SK-N-SH (cell line): ENCODE measurements at regions not wholly inside any gene's neighbourhood (a gene's known extent, or its start where the extent isn't known, plus 50 kb on each side); places are given as distances from the start of the nearest gene placed in this dataset.

ENCODE experiments used
- CTCF ChIA-PET: fragments of 300-600, 350-600 bp; formaldehyde crosslinking; extraction: SDS; loops from one replicate; lab custom pipeline; 2021; lab: Yijun Ruan, JAX
- POLR2A ChIA-PET: fragments of 350-600 bp; sonication (Branson Sonifier 250); formaldehyde crosslinking; extraction: SDS; loops from one replicate; lab custom pipeline; 2020; ENCODE audit warnings: antibody characterized with exemption, inconsistent platforms; lab: Yijun Ruan, JAX
- DNase-seq: peaks from one replicate; pipeline ENCODE4 v3.0.0; 2012
- H2AFZ ChIP-seq: fragments of 200-600 bp; sonication (generic); 2 replicates; pipeline ENCODE4 v1.8.1; 2016; ENCODE audit warnings: antibody characterized with exemption, mild to moderate bottlenecking, low read depth
- H3F3A ChIP-seq: fragments of 200-600 bp; sonication (generic); replicated peaks from 2 replicates; pipeline ENCODE3; 2016; ENCODE audit warnings: antibody characterized with exemption, mild to moderate bottlenecking; ENCODE audit not compliant: insufficient read depth
- H3K27ac ChIP-seq, 2 experiments: fragments of 200-500 bp in 1 of 2; fragments of 200-600 bp in 1 of 2; sonication (Bioruptor generic) in 1 of 2; sonication (generic), shearing (Covaris generic) in 1 of 2; 2 replicates each; pipeline versions ENCODE4 v1.5.1 to v1.6.1; 2014 to 2016; ENCODE audit warnings: low read depth in 2 of 2, inconsistent platforms in 1 of 2, low read length in 1 of 2, mild to moderate bottlenecking in 1 of 2, mixed read lengths in 1 of 2
- H3K27me3 ChIP-seq: fragments of 200-600 bp; sonication (generic), shearing (Covaris generic); 2 replicates; pipeline ENCODE4 v1.6.1; 2016; ENCODE audit warnings: mixed run types; ENCODE audit not compliant: insufficient read depth
- H3K36me3 ChIP-seq, 2 experiments: fragments of 200-500 bp in 1 of 2; fragments of 200-600 bp in 1 of 2; sonication (Bioruptor generic) in 1 of 2; sonication (generic) in 1 of 2; replicated peaks in 1 of 2; 2 replicates each; pipeline versions ENCODE3 to v1.5.1; 2014 to 2016; ENCODE audit warnings: low read length in 1 of 2, mild to moderate bottlenecking in 1 of 2; ENCODE audit not compliant: insufficient read depth in 2 of 2, control insufficient read depth in 1 of 2
- H3K4me1 ChIP-seq, 2 experiments: fragments of 200-500 bp in 1 of 2; fragments of 200-600 bp in 1 of 2; sonication (Bioruptor generic) in 1 of 2; sonication (generic), shearing (Covaris generic) in 1 of 2; 2 replicates each; pipeline versions ENCODE4 v1.5.1 to v1.6.1; 2014 to 2016; ENCODE audit warnings: low read depth in 1 of 2, low read length in 1 of 2, mixed run types in 1 of 2; ENCODE audit not compliant: insufficient read depth in 2 of 2, control insufficient read depth in 1 of 2
- H3K4me2 ChIP-seq: fragments of 200-600 bp; sonication (generic), shearing (Covaris generic); 2 replicates; pipeline ENCODE4 v1.6.1; 2017; ENCODE audit warnings: mixed run types
- H3K4me3 ChIP-seq, 2 experiments: fragments of 200-500 bp in 1 of 2; fragments of 200-600 bp in 1 of 2; sonication (Bioruptor generic) in 1 of 2; sonication (generic), shearing (Covaris generic) in 1 of 2; 2 replicates each; pipeline versions ENCODE4 v1.5.1 to v1.8.1; 2014 to 2016; ENCODE audit warnings: low read depth in 2 of 2, inconsistent platforms in 1 of 2, low read length in 1 of 2, mild to moderate bottlenecking in 1 of 2, mixed read lengths in 1 of 2, moderate library complexity in 1 of 2
- H3K79me2 ChIP-seq: fragments of 200-600 bp; sonication (generic); 2 replicates; pipeline ENCODE4 v1.8.1; 2017; ENCODE audit warnings: mild to moderate bottlenecking; ENCODE audit not compliant: insufficient read depth
- H3K9ac ChIP-seq: fragments of 200-600 bp; sonication (generic); 2 replicates; pipeline ENCODE4 v1.6.1; 2017; ENCODE audit warnings: mixed run types
- H3K9me2 ChIP-seq: fragments of 200-600 bp; sonication (generic); 2 replicates; pipeline ENCODE4 v1.6.1; 2017; ENCODE audit warnings: mixed run types
- H3K9me3 ChIP-seq: fragments of 200-600 bp; sonication (generic); 2 replicates; pipeline ENCODE4 v1.6.1; 2017; ENCODE audit warnings: mixed run types, mild to moderate bottlenecking, moderate library complexity
- H4K20me1 ChIP-seq: fragments of 200-600 bp; sonication (generic); 2 replicates; pipeline ENCODE4 v1.6.1; 2017; ENCODE audit warnings: mild to moderate bottlenecking, mixed run types; ENCODE audit not compliant: insufficient read depth
- CHD2 ChIP-seq: fragments of 150-350 bp; IDR thresholded peaks from 2 replicates; pipeline ENCODE4 v1.6.1; 2018; ENCODE audit warnings: low read length; ENCODE audit not compliant: partially characterized antibody
- ELF1 ChIP-seq: IDR thresholded peaks from 2 replicates; pipeline ENCODE4 v1.4.0; 2012
- EP300 ChIP-seq, 2 experiments: IDR thresholded peaks; 2 replicates each; pipeline versions ENCODE4 v1.4.0 to v1.6.1; 2012; ENCODE audit warnings: borderline replicate concordance in 1 of 2, low read depth in 1 of 2, low read length in 1 of 2
- FOXM1 ChIP-seq: IDR thresholded peaks from 2 replicates; pipeline ENCODE4 v1.4.0; 2012; ENCODE audit warnings: low read depth, mild to moderate bottlenecking
- GABPA ChIP-seq: IDR thresholded peaks from 2 replicates; pipeline ENCODE4 v1.4.0; 2012; ENCODE audit warnings: low read depth, mild to moderate bottlenecking
- IRF3 ChIP-seq: fragments of 150-350 bp; IDR thresholded peaks from 2 replicates; pipeline ENCODE4 v1.6.1; 2016; ENCODE audit warnings: mild to moderate bottlenecking, low read depth, low read length
- MEF2A ChIP-seq: IDR thresholded peaks from 2 replicates; pipeline ENCODE4 v1.4.0; 2012; ENCODE audit warnings: low read depth, borderline replicate concordance
- MXI1 ChIP-seq: IDR thresholded peaks from 2 replicates; pipeline ENCODE4 v1.6.1; 2012; ENCODE audit warnings: mild to moderate bottlenecking, low read depth, low read length, improper control_type of control experiment
- NFIC ChIP-seq: IDR thresholded peaks from 2 replicates; pipeline ENCODE4 v1.4.0; 2012; ENCODE audit warnings: borderline replicate concordance
- NRF1 ChIP-seq: IDR thresholded peaks from 2 replicates; pipeline ENCODE4 v1.6.1; 2012; ENCODE audit warnings: low read depth, mild to moderate bottlenecking, low read length
- POLR2AphosphoS5 ChIP-seq: IDR thresholded peaks from 2 replicates; pipeline ENCODE4 v1.6.1; 2012; ENCODE audit warnings: low read depth, low read length
- RAD21 ChIP-seq: IDR thresholded peaks from 2 replicates; pipeline ENCODE4 v1.6.1; 2012; ENCODE audit warnings: mild to moderate bottlenecking, low read length
- RXRA ChIP-seq: IDR thresholded peaks from 2 replicates; pipeline ENCODE4 v1.4.0; 2012; ENCODE audit warnings: low read depth, mild to moderate bottlenecking, borderline replicate concordance
- SIN3A ChIP-seq: IDR thresholded peaks from 2 replicates; pipeline ENCODE4 v1.6.1; 2012; ENCODE audit warnings: low read depth, mild to moderate bottlenecking, low read length, moderate library complexity, borderline replicate concordance
- SMC3 ChIP-seq: IDR thresholded peaks from 2 replicates; pipeline ENCODE4 v1.6.1; 2012; ENCODE audit warnings: low read depth, low read length, improper control_type of control experiment
- TCF12 ChIP-seq: IDR thresholded peaks from 2 replicates; pipeline ENCODE4 v1.4.0; 2012
- TEAD4 ChIP-seq: IDR thresholded peaks from 2 replicates; pipeline ENCODE4 v1.4.0; 2012; ENCODE audit warnings: mild to moderate bottlenecking, borderline replicate concordance; ENCODE audit not compliant: insufficient read depth
- USF2 ChIP-seq: fragments of 150-350 bp; IDR thresholded peaks from 2 replicates; pipeline ENCODE4 v1.6.1; 2017; ENCODE audit warnings: antibody characterized with exemption, low read length, low read depth, borderline replicate concordance
- WGBS: methylation state at CpG from one replicate; pipeline ENCODE4 v1.1.6; 2017; ENCODE audit warnings: low lambda C conversion rate; 5-methylcytosine and 5-hydroxymethylcytosine counted together
- TF ChIP-seq, protein P1 (sequence below): IDR thresholded peaks from 2 replicates; pipeline ENCODE4 v1.4.0; 2012; ENCODE audit warnings: low read depth

GRCh38 chr7:119395024-119395423 is 878.0 kb upstream of the KCND2 start:
- DNase-seq = no peak
- Histone ChIP-seq H3K4me2 (no peak overlapping the region), H3F3A (no peaks in the 10 kb centered on the region), H3K9me3 (no peaks in the 10 kb centered on the region), H3K27ac (no peak overlapping the region), H3K4me1 (no peaks in the 10 kb centered on the region), H3K79me2 (no peaks in the 10 kb centered on the region), H2AFZ (no peak overlapping the region), H3K9ac (no peak overlapping the region), H3K9me2 (no peaks in the 10 kb centered on the region), H3K4me3 (no peak overlapping the region), H3K36me3 (no peaks in the 10 kb centered on the region), H3K27me3 (no peaks in the 10 kb centered on the region; the same call in 1 of the 2 replicates), H4K20me1 (no peaks in the 10 kb centered on the region)
- no peak for TF ChIP-seq GABPA
- no peak for TF ChIP-seq CHD2
- no peak for TF ChIP-seq NRF1
- TF ChIP-seq RAD21 = no peak
- TF ChIP-seq USF2 = no peak
- no peak for TF ChIP-seq SMC3
- TF ChIP-seq IRF3 = no peak
- no peak for TF ChIP-seq EP300 (IDR thresholded peaks at IDR 0.05; ENCODE audit: borderline replicate concordance in 1 of 2, low read depth in 1 of 2, low read length in 1 of 2)
- no peak for TF ChIP-seq NFIC
- ChIA-PET CTCF (no interaction called here), POLR2A (no interaction called here)
- 17% methylated on average over 2 of the region's 2 CpGs for WGBS

- Histone ChIP-seq H3K36me3 (no peaks in the 10 kb centered on the region), H3K27me3 (no peaks in the 10 kb centered on the region; the same call in 1 of the 2 replicates), H3K27ac (no peak overlapping the region), H3K4me1 (no peaks in the 10 kb centered on the region), H3K9me3 (no peaks in the 10 kb centered on the region), H2AFZ (no peak overlapping the region), H3K9ac (no peak overlapping the region), H3K9me2 (no peaks in the 10 kb centered on the region), H3K4me3 (no peak overlapping the region), H3F3A (no peaks in the 10 kb centered on the region), H3K4me2 (no peak overlapping the region), H3K79me2 (no peaks in the 10 kb centered on the region), H4K20me1 (no peaks in the 10 kb centered on the region)
- whole genome bisulfite sequencing = 0% methylated on average over 2 of the region's 2 CpGs
- TF ChIP-seq GABPA = no peak
- POLR2A ChIA-PET = no interaction called here
- CTCF ChIA-PET = no interaction called here
- no peak for DNase-seq
Observed at GRCh38 chr7:119397156-119397555, 875.8 kb upstream of the KCND2 start.

- Histone ChIP-seq H3K27ac (no peak overlapping the region), H4K20me1 (no peaks in the 10 kb centered on the region), H3K9me3 (no peaks in the 10 kb centered on the region), H3K4me1 (no peaks in the 10 kb centered on the region), H3K9ac (no peak overlapping the region), H3K4me3 (no peak overlapping the region), H3K9me2 (no peaks in the 10 kb centered on the region), H3F3A (no peaks in the 10 kb centered on the region), H3K27me3 (no peaks in the 10 kb centered on the region), H3K79me2 (no peaks in the 10 kb centered on the region), H3K36me3 (no peaks in the 10 kb centered on the region), H2AFZ (no peak overlapping the region), H3K4me2 (no peak overlapping the region)
- WGBS = 0% methylated on average over 1 of the region's 1 CpG
- POLR2A ChIA-PET = no interaction called here
- no peak for DNase-seq
- CTCF ChIA-PET = interaction anchor here (0.6 kb wide), 1 partner anchor 34 kb away, joined by 3 read pairs; no protein-coding TSS in a partner anchor
- TF ChIP-seq TEAD4 (no peak), MXI1 (no peak), ELF1 (no peak), SIN3A (no peak), EP300 (IDR thresholded peaks at IDR 0.05; ENCODE audit: borderline replicate concordance in 1 of 2, low read depth in 1 of 2, low read length in 1 of 2) (no peak), POLR2AphosphoS5 (no peak), FOXM1 (no peak), CHD2 (no peak), MEF2A (no peak), RXRA (no peak), TCF12 (no peak)
- TF ChIP-seq, protein P1, sequence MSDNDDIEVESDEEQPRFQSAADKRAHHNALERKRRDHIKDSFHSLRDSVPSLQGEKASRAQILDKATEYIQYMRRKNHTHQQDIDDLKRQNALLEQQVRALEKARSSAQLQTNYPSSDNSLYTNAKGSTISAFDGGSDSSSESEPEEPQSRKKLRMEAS = no peak
Observed at GRCh38 chr7:119408596-119408995, 864.4 kb upstream of the KCND2 start.
